Fibroblast of the aortic adventitia (primary cell): ENCODE measurements at regions not wholly inside any gene's neighbourhood (a gene's known extent, or its start where the extent isn't known, plus 50 kb on each side); places are given as distances from the start of the nearest gene placed in this dataset.

ENCODE experiments used
- DNase-seq: peaks from one replicate; pipeline ENCODE4 v3.0.0-alpha.2; 2010; ENCODE audit warnings: low read depth
- H3K4me3 ChIP-seq: 2 replicates; pipeline ENCODE4 v1.5.1; 2011; ENCODE audit warnings: low read depth, mild to moderate bottlenecking, control low read depth, low read length, moderate library complexity
- TF ChIP-seq, protein P1 (sequence below): IDR thresholded peaks from 2 replicates; pipeline ENCODE4 v1.5.1; 2011; ENCODE audit warnings: mild to moderate bottlenecking, low read length, control low read depth, inconsistent platforms; ENCODE audit not compliant: insufficient read depth

- TF ChIP-seq, protein P1, sequence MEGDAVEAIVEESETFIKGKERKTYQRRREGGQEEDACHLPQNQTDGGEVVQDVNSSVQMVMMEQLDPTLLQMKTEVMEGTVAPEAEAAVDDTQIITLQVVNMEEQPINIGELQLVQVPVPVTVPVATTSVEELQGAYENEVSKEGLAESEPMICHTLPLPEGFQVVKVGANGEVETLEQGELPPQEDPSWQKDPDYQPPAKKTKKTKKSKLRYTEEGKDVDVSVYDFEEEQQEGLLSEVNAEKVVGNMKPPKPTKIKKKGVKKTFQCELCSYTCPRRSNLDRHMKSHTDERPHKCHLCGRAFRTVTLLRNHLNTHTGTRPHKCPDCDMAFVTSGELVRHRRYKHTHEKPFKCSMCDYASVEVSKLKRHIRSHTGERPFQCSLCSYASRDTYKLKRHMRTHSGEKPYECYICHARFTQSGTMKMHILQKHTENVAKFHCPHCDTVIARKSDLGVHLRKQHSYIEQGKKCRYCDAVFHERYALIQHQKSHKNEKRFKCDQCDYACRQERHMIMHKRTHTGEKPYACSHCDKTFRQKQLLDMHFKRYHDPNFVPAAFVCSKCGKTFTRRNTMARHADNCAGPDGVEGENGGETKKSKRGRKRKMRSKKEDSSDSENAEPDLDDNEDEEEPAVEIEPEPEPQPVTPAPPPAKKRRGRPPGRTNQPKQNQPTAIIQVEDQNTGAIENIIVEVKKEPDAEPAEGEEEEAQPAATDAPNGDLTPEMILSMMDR: no peak
- DNase-seq: no peak
- no peak overlapping the region for H3K4me3 ChIP-seq
These were observed 137.6 kb upstream of the MAX start for GRCh38 chr14:65239938-65240296.

GRCh38 chr14:65241125-65241752 is 138.9 kb upstream of the MAX start:
- no peak overlapping the region for H3K4me3 ChIP-seq
- DNase-seq: no peak
- TF ChIP-seq, protein P1: no peak

GRCh38 chr14:65242732-65243134 is 140.4 kb upstream of the MAX start:
- TF ChIP-seq, protein P1: no peak
- DNase-seq: no peak
- no peak overlapping the region for H3K4me3 ChIP-seq

GRCh38 chr14:65243766-65244442 is 141.6 kb upstream of the MAX start:
- peak; percentile 53 for DNase-seq
- TF ChIP-seq, protein P1: no peak
- no peak overlapping the region for H3K4me3 ChIP-seq

GRCh38 chr14:65249471-65250161 is 147.3 kb upstream of the MAX start:
- no peak for DNase-seq
- H3K4me3 ChIP-seq: no peak overlapping the region
- TF ChIP-seq, protein P1: no peak

DNA sequence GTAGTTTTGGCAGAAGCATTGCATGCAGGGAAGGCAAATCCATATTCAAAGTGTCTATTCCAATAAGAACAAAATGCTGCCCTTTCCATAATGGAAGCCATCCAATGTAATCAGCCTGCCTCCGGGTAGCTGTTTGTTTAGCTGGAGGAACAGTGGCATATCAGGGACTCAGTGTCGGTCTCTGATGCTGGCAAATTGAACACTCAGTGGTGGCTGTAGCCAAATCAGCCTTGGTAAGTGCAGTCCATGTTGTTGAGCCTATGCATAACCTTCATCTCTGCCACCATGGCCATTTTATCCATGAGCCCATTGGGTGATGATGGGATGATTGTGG is 147.8 kb upstream of the MAX start:
- TF ChIP-seq, protein P1: no peak
- no peak for DNase-seq
- H3K4me3 ChIP-seq: no peak overlapping the region
